ENCODE measurements at regions not wholly inside any gene's neighbourhood (a gene's known extent, or its start where the extent isn't known, plus 50 kb on each side); places are given as distances from the start of the nearest gene placed in this dataset.

DNA sequence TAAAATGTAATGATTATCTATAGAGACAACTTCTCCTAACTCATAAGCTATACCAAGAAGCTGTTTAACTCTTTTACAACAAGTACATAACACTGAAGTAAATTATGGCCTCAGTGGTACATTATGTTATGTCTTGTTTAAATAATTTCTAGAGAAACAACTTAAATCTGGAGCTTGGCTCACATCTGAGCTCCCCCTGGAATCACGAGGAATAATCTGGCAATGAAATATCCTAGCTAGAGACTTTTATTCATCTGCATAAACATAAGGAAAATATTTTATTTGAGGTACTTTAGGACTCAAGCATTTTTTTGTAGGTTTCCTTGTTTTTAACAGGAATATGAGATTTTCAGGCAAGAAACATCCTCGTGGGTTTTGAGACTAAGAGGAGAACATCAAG is 354.7 kb upstream of the SLC7A11 start:
- no peak for TF ChIP-seq EZH2phosphoT487 (IDR thresholded peaks at IDR 0.05; ENCODE audit: low read length)
- TF ChIP-seq, protein P1, sequence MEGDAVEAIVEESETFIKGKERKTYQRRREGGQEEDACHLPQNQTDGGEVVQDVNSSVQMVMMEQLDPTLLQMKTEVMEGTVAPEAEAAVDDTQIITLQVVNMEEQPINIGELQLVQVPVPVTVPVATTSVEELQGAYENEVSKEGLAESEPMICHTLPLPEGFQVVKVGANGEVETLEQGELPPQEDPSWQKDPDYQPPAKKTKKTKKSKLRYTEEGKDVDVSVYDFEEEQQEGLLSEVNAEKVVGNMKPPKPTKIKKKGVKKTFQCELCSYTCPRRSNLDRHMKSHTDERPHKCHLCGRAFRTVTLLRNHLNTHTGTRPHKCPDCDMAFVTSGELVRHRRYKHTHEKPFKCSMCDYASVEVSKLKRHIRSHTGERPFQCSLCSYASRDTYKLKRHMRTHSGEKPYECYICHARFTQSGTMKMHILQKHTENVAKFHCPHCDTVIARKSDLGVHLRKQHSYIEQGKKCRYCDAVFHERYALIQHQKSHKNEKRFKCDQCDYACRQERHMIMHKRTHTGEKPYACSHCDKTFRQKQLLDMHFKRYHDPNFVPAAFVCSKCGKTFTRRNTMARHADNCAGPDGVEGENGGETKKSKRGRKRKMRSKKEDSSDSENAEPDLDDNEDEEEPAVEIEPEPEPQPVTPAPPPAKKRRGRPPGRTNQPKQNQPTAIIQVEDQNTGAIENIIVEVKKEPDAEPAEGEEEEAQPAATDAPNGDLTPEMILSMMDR (IDR thresholded peaks at IDR 0.05; ENCODE audit: low read length), result no peak
- TF ChIP-seq EZH2 (optimal IDR thresholded peaks at IDR 0.05; ENCODE audit: low read depth, low read length), result no peak
